ENCODE measurements at regions not wholly inside any gene's neighbourhood (a gene's known extent, or its start where the extent isn't known, plus 50 kb on each side); places are given as distances from the start of the nearest gene placed in this dataset.
"Not testable (repeated sequence)": the region's sequence is repeated elsewhere in the genome, so short reads cannot be mapped to it uniquely, and the experiment has no call there.

DNA sequence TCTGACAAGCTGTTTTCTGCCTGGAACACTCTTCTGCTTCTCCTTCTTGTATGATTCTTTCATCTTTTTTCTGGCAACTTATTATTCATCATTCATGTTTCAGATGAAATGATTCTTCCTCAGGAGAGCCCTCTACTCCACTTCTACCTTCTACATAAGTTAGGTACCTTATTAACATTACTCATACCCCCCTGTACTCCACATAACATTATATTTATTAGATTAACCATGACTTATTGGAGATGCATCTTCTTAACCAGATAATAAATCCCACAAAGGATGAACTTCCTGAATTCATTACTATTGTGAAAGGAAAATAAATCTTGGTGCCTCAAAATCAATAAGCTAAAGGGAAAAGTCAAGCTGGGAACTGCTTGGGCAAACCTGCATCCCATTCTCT, 1636.5 kb upstream of the FLRT2 start:
- DNase-seq = no peak

DNA sequence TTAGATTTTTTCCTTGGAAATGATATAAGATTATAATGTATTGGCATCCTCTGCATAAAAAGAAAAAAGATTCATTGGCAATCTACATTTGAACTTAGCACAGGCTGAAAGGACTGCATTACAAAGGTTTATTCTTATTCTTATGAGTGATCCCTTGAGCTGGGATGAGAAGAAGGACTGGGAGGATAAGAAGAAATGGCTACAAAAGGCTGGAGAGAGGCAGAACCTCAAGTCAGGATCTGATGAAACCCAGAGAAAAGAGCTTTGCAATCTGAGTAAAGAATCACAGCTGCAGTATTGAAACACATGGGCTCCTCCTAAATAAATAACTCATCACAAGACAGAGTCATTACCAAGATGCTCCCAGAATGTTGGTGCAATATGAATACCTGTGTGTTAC, 1635.4 kb upstream of the FLRT2 start:
- DNase-seq = no peak

DNA sequence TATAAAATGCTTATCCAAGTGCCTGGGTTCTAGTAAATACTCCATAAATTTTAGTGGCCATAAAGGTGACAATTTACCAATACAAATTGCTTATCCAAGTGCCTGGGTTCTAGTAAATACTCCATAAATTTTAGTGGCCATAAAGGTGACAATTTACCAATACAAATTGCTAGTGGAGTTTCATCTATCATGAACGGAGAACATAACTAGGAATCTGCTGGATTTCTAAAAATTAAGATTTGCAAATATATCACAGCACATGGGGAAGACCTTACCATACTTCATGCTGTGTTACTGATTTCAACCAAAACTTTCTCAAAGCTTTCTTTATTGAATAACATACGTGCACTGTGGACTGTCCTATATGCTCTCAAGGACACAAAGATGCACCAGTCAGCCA, 1631.4 kb upstream of the FLRT2 start:
- not testable (repeated sequence) for DNase-seq

DNA sequence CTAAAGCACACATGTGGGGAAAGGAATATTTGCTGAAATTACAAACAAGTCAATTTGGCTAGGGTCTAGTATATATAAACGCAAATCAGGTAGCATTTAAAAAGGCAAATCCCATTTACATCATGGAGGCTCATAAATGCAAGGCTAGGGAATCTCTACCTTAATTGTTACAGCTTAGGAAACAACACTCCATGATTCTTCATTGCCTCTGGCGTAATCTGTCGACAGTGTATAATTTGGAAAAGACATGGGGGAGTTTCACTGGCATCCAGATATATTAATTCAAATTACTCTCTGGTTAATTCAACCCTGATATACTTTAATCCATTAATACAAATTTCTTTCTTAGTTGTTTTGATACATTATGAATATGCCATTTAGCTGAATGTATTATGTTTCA, 1630.2 kb upstream of the FLRT2 start:
- DNase-seq = no peak

DNA sequence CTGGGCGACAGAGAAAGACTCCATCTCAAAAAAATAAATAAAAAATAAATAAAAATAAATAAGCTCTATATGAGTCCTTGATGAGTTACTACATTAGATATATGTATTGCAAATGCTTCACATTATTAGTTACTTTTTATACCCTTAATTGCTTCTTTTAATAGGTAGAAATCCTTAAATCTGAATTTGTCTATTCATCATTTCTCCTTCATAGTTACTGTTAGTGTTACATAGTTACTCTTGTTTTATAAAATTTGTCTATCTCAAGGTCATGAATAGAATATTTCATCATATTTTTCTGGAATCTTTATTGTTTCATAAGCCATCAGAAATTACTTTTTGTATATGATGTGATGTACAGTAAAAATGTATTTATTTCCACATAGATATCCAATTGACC, 1624.8 kb upstream of the FLRT2 start:
- no peak for DNase-seq

DNA sequence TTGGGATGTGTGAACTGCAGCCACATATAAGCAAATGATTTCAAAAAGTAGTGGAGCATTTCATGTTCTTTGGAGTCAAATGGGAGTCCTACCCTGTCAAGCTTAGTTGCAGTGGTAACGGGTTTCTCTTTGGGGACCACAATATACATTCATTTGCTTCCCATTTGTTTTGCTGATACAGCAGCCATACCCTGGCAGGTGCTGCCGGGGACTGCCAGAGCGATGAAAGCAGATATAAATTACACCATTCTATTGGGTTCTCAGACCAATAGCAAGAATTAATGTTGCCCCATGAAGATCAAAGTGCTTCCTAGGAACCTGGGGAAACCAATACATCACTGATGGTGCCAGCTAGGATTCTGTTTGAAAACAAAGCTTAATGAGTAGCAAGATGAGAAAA, 1621.5 kb upstream of the FLRT2 start:
- no peak for DNase-seq

DNA sequence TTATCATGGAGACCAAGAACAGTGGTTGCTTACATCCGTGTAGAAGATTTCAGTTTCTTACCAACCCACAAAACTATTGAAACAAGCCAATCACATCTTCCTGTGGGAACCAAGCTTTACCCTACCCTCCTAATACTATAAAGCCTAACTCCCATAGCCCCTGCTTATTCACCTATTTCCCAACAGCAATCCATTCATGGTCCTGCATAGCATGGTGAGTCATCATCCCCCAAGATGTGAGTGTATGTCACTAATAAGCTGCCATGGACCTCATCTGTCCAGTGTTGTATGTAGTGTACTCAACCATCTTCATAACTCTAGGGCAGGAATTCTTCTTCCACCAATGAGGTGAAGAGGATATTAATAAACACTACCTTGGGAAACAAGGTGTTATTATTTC, 1620.4 kb upstream of the FLRT2 start:
- DNase-seq = no peak

DNA sequence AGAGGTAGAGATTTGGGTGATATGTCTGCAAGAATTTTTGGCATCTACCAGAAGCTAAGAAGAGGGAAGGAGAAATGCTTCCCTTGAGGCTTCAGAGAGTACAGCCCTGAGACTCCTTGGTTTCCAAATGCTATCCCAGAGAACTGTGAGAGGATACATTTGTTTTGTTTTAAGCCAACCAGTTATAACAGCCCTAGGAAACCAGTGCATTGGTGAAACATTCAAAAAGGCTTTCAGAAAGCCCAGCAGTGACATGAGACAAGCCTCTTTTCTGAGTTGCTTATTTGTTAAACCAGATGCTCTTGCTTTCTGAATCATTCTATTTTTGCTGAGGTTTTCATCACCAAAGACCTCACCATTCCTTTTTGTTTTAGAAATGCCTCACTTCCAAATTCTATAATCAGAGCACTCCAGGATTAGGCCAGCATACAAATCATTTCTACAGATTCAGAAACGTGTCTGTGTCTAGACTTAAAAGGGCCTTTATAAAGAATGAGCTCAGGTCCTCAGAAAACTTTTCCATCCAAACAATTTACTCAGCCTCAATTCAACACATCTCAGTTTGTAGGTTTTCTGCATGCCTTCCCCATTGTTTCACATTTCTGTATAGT, 1617.8 kb upstream of the FLRT2 start:
- no peak for DNase-seq

DNA sequence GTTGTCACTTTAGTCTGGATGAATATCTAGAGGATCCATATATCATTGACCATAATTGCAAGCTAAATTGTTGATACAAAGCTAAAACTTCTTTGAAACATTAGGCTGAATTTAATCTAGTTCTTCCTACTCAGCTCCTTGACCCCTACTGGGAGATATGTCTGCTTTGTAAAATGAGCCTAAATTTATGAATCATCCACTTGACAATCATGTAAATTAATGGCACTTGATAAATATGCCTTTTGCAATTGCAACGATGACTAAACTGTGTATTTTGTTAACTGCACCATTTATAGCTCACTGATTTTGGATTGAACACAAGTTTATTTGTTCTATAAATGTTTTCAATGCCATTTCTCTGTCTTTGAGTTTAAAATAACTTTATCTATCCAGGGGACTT, 1616.5 kb upstream of the FLRT2 start:
- no peak for DNase-seq

DNA sequence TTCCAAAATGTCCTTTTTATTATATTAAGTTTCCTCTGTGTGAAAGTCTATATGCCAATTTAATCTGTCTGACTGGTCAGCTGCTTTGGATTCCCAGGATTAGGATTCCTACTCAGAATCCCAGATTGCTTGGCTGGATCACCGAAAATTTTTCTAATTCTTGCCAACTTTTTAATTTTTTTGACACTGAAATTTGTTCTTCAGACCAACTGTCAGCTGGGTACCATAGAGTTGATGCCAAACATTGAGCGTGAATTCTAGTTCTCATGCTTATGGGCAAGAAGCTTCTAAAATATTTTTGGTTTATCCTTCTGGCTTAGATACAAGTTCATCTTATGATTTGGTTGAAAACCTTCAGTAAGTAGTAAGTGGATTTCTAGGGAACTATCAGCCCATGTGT, 1611.4 kb upstream of the FLRT2 start:
- no peak for DNase-seq

DNA sequence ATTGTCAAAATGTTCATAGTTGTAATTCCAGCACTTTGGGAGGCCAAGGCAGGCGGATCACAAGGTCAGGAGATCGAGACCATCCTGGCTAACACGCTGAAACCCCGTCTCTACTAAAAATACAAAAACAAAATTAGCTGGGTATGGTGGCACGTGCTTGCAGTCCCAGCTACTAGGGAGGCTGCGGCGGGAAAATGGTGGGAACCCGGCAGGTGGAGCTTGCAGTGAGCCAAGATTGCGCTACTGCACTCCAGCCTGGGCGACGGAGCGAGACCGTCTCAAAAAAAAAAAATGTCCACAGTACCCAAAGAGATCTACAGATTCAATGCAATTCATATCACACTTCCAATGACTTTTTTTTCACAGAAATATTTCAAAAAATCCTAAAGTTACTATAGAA, 1610.3 kb upstream of the FLRT2 start:
- not testable (repeated sequence) for DNase-seq

DNA sequence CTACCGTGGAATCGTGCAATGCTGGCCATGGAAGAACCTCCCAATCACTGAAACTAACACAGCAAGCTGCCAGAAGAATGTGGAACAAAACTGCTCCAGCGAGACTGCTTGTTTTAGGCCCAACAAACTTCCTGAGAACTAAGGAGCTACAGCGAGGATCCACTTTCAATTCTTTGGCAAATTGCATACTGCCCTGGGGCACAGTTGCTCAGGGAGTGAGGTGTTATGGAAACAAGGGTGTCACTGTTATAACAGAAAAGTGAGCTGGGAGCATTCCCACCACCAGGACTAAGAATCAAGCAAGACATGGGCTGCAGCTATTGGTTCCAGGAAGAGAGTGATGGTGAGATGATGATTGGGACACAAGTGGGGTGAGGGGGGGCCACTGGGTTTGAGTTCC, 1606.1 kb upstream of the FLRT2 start:
- DNase-seq = no peak

DNA sequence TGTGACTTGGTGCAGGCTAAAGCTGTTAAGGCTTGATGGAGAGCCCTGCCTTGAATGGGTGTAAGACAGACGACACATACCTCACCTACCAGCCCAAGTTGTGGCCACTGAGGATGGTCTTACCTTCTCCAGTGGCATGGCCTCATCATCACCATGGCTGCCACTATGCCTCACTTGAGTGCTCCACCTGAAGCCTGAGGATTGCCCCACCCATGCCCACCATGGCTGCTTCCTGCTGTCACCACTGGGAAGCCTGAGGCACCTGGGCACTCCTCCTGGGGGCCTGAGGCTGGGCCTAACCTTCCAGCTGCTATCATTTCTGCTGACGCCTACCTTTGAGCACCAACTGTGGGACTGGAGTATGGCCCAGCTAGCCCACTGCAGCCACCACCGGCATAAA, 1605.7 kb upstream of the FLRT2 start:
- DNase-seq = no peak

DNA sequence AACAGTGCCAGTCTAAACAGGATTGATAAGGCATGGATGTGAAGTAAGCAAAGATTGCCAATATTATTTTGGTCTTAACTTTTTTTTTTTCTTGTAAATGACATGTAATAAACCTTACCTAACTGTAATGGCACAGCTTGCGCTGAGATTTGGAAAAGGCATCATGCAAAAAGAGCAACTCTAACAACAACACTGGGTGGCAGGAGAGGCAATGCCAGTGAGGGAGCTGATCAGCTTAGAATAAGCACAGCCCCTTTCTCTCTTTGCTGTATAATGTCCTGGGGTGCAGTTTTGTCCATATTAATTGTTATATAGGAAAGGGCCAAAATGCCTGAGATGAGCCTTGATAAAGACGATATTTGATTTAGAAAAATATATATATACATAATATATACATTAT, 1589.7 kb upstream of the FLRT2 start:
- DNase-seq = peak in 1 of 2 experiments; percentile 4

DNA sequence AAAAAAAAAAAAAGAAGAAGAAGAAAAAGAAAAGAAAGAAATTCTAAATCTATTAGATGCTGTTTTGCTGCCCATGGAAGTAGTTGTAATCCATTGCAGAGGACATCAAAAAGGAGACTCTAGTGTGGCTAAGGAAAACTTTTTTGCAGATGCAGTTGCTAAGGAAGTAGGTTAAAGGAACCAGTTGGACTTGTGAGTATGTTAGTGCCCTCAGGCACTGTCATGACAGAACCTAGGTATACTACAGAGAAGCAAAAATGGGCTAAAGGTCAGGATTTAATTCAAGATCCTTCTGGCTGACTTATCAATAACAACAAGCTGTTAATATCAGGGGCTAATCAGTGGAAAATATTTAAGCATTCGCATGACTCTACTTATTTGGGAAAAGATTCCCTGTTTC, 1571.6 kb upstream of the FLRT2 start:
- no peak for DNase-seq

DNA sequence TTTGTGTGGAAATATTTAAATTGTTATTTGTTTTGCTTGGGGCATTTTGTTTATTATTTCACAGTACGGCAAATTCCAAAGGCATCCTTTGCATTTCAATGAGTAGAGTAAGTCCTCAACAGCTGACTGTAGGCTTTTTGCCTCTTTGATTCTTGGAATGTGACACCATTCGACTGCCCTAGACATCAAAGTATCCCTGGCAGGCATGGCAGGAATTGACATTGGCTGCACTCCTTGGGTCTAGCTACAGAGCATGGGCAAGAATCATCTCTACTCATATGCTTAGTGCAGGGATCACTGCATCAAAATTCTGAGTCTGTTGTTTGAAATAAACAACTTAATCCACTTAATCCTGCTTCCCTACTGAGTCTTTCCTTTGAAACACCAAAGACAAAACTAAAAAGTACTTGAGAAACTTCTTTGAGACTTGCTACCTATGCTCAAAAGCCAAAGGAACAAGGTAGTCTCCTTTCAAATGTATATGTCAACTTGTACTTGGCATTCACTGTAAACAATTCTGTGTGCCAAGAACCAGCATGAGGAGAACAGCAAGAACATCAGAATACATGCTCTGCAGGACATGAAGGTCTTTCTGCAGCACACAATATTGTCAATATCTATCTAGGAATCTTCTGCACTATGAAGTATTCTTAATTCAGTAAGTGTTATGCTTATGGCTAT, 1569.0 kb upstream of the FLRT2 start:
- no peak for DNase-seq

DNA sequence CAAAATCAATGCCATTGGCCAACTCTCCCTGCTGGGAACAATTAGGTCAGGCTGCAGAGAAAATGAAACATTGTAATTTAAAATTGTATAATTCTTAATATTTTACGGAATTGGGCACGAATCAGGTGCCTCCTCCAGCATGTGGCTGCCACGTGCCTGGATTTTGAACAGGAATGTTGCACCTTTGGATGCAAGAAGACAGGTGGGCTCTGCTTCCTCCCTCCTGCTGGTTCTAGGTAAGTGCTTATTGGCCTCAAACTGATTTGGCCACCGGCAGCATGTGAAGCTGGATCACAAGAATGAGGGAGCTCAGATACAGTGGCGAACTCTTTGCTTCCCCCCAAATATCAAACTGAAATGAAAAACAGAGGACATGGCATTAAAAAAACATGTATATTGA, 1559.9 kb upstream of the FLRT2 start:
- DNase-seq = no peak

DNA sequence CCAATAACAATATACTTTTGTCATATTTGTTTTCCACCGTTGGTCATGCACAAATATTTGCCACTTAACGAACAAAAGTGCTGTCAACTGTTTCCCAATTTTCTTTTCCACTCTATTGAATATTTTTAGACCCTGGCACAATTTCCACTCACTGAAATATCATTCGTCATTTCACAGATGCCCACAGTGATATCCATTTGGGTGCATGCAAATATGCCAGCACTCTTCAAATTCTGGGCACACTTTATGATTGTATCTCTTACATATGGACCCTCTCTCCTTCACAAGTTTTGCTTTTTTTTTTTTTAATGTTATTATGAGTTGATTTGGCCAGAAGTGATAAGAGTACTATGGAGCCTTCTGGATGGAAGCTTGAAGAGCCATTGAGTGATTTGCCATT, 1557.3 kb upstream of the FLRT2 start:
- DNase-seq = no peak

DNA sequence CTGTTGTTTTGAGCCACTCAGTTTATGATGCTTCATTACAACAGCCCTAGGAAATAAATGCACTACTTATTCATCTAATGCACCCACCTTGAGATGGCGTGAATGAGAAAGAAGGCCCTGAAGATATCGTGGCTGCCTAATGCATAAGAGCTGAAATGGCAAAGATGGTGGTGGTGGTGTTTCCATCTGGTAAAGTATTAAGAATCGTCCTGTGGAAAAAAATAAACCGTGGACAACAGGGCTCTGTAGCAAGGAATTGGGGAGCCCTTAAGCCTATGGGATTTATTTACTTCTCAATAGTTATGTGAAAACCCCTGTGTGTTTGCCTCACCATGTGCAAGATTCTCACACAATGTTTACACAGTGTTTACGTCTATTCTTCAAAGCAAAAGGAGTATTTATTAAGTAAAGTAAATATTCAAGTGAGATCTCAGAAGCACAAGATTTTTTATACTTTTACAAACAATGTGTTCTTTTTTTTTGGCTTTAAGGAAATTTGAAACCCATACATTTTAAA, 1555.2 kb upstream of the FLRT2 start:
- DNase-seq = no peak

DNA sequence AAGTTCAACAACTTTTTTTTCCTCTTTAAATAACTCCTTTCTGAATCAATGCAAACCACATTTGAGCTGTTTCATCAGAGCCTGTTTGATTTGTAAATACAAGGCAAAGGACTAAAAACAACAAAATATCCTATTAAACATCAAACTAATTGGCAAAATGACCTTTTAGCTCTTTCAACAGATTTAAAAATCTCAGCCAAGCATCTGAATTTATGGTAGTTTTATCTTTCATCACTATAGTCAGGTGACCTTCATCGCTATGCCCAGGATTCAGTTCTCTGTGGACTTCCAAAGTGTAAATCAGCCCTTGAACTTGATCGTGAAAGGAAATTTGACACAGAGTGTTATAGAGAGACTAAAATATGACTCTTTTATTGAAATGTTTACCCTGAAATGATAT, 1554.5 kb upstream of the FLRT2 start:
- DNase-seq = no peak

DNA sequence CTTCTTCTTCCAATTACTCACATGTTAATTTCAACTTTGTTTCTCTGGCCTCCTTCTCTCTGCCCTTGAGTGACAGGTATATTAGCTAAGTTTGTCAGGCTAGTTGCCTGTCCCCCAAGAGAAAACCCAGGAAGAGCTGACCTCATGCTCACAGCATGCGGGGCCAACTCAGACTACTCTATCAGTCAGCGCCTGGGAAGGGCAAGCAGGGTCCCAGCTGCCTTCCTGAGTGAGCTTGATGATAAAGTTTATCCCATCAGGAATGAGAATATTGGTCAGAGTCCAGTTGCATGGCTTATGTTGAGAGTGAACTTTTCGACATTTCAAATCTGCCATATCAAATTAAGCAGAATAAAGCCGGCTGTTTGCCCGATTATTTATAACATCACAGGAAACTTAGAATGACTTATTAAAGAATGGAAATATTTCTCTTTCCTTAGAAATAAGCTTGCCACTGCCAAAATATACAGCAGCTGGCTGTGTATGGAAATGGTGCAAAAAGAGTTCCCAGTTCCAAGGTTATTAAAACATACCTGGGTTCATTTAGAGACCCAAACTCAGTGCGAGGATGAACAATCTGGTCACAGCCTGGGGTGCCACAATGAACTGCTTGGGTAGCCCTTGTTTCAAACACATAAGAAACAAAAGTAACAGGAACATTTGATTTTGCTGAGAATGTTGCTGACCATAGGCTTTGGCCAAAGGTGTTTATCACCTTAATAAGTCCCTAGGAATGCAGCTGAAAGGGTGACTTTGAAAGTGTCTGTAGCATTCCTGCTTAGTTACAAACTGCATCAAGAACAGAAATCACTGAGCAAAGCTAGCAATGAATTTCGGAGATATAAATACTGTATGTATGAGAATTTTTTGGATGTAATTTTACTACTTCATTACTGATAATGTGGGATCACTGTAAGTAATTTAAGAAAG, 1553.8 kb upstream of the FLRT2 start:
- no peak for DNase-seq

DNA sequence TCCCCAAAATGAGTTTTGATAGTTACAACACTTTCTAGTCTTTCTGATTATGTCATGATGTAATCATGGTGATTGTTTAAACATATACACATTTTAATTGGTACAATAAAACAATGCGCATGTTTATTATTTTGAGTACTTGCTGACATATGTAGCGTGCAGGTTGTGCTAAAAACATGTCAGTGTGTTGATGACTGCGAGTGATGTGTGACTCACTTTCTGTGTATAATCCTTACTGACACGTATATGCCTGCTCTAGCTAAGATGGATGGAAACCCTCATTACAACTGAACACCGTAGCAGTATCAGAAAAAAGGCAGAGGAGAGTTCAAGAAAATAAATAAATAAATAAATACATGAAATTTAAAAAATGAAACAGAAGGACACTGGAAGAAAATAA, 1552.4 kb upstream of the FLRT2 start:
- DNase-seq = no peak

DNA sequence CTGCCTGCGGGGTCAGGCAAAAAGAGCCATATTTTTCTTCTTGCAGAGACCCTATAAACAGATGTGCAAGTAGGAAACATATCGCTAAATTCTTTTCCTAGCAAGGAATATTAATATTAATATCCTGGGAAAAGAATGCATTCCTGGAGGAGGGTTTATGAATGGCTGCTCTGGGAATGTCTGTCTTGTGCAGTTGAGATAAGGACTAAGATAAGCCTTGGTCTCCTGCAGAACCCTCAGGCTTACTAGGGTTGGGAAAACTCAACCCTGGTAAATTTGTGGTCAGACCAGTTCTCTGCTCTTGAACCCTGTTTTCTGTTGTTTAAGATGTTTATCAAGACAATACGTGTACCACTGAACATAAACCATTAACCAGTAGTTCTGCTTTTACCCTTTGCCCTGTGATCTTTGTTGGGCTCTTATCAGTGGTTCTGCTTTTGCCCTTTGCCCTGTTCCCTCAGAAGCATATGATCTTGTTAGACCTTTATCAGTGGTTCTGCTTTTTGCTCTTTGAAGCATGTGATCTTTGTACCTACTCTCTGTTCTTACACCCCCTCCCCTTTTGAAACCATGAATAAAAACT, 1548.2 kb upstream of the FLRT2 start:
- DNase-seq = not testable (repeated sequence)

Data from SW 1271 (cell line).